ENCODE measurements at regions not wholly inside any gene's neighbourhood (a gene's known extent, or its start where the extent isn't known, plus 50 kb on each side); places are given as distances from the start of the nearest gene placed in this dataset.
A peak's percentile ranks its signal among the peaks of the same experiment; 100 is the strongest.

DNA sequence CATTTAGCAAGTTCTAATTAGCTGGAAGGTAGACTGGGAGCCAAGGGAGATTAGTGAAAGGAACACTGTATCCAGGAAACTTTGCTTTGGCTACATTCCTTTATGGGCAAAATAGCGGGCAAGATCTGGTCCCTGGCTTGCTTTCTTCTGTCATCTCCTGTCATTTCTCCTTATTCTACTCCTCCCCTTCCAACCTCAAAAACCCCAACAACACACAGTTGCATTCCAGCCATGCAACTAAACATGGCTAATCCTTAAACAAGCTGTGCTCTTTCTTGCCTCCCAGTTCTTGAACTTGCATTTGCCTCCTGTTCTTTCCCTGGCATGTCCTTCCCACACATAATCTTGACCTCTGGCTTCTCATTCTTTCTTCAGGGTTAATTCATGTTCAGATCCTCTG lies 59.5 kb upstream of the CDCA7L start:
- DNase-seq (ENCODE audit: low spot score), result no peak

GRCh38 chr7:22002726-22003125 lies 57.0 kb upstream of the CDCA7L start:
- no peak for DNase-seq (ENCODE audit: low spot score)

- peak; percentile 53 for DNase-seq (ENCODE audit: low spot score)
Measured at GRCh38 chr7:22001345-22002004, 55.8 kb upstream of the CDCA7L start.

GRCh38 chr7:21999896-22000295 lies 54.2 kb upstream of the CDCA7L start:
- DNase-seq (ENCODE audit: low spot score), result no peak

GRCh38 chr7:21996641-21997040 lies 50.9 kb upstream of the CDCA7L start:
- no peak for DNase-seq (ENCODE audit: low spot score)
